GM03348 (cell line): ENCODE measurements at regions not wholly inside any gene's neighbourhood (a gene's known extent, or its start where the extent isn't known, plus 50 kb on each side); places are given as distances from the start of the nearest gene placed in this dataset.

Source experiments
- DNase-seq: peaks from one replicate; pipeline ENCODE4 v3.0.0; 2012; ENCODE audit warnings: low spot score

- DNase-seq: no peak
Measured at GRCh38 chr6:95501032-95501904, 76.1 kb upstream of the MANEA start.

DNA sequence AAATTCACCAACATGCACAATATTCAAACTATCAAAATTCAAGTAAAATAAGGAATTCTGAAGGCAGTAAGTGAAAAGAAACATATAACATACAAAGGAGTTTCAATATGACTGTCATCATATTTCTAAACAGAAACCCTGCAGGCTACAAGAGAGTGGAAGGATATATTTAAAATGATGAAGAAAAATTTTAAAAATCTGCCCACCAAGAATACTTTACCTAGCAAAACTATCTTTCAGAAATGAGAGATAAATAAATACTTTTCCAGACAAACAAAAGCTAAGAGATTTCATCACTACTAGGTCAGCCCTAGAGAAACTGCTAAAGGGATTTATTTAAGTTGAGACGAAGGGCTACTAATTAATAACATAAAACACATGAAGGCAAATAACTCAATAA, 73.8 kb upstream of the MANEA start:
- DNase-seq: no peak

DNA sequence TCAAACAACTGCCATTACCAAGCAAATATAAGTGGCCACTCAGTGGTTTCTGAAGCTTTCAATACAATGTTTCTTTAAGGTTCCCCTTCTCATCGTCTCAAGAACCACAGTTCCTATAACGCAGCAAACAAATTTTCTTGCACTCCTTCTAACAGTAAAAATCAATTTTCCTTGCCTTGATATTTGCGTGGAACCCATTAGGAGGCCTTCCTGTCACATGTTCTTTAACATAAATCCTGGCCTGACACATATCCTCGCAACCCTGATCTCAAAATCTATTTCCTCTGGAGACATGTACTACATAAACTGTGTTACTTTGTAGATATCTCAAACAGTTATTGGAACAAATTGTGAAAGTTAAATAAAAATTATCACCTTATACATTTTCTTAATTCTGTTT, 65.9 kb upstream of the MANEA start:
- DNase-seq: no peak

DNA sequence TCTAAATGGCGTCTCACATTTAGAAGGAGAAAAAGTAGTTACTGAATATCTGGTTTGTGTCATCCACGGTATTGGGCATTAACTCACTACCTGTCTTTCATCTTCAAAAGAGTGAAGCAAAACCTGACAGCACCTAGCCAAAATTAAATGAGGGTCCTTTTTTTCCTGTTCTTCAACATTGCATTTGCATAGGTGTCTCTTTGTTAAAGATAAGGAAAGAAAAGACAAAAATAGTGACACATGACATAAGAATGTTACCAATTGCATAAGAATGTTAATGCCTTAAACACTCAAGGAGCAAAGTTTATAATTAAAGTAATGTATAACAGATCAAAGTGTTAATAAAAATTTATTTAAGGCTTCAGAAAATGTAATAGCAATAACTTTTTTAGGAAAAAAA, 61.4 kb upstream of the MANEA start:
- no peak for DNase-seq

- DNase-seq: no peak
Measured at GRCh38 chr6:95517004-95517403, 60.3 kb upstream of the MANEA start.

DNA sequence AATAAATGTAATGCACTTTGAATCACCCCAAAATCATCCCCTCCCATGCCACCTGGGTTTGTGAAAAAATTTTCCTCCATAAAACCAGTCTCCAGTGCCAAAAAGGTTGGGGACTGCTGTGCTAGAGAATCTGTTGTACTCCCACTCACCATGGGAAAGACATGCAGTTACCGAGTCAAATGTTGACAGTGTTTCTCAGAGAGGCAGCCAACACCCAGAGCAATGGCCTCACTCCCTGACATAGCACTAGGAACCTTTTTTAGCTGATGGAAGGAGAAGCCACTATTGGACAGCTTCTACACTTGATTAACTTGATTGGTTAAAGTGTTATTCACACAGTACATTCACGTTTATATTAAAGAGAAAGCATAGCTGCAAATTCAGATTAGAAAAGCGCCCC, 59.8 kb upstream of the MANEA start:
- DNase-seq: no peak

- DNase-seq: no peak
Measured at GRCh38 chr6:95518630-95519227, 58.6 kb upstream of the MANEA start.

- DNase-seq: no peak
Measured at GRCh38 chr6:95519228-95520037, 57.9 kb upstream of the MANEA start.

DNA sequence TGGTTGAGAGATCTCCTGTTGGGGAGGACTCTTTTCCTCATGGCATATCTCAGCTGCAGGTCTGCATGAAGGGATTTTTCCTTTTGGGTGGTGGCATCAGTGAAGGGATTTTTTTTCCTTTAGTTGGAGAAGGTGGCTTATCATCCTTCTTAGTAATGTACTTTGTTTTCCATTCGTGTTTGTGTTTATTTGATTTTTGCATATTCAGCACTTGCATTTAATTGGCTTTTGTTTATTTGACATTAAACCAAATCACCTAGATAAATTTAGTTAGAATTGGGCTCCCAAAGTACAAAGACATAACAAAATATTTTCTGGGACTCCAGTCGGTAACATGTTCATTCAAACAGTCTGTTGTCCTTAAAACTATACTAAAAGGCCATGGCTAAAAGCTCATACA, 56.2 kb upstream of the MANEA start:
- no peak for DNase-seq
